OCI-LY1 (cell line): ENCODE measurements at regions not wholly inside any gene's neighbourhood (a gene's known extent, or its start where the extent isn't known, plus 50 kb on each side); places are given as distances from the start of the nearest gene placed in this dataset.

Experiments
- CTCF ChIP-seq: fragments of 200-600 bp; sonication (generic), shearing (Covaris generic); IDR thresholded peaks from 2 replicates; pipeline ENCODE4 v1.5.1; 2017; ENCODE audit warnings: mild to moderate bottlenecking, antibody characterized with exemption, low read length, moderate library complexity, mixed read lengths
- EZH2 ChIP-seq: fragments of 200-600 bp; sonication (generic), shearing (Covaris generic); IDR thresholded peaks from 2 replicates; pipeline ENCODE4 v1.8.0; 2017; ENCODE audit warnings: borderline replicate concordance, mixed run types, mild to moderate bottlenecking, antibody characterized with exemption, low read length, moderate library complexity, mixed read lengths

GRCh38 chr5:174354571-174354970 is 309.1 kb downstream of the NSG2 start:
- TF ChIP-seq CTCF (no peak), EZH2 (no peak)
